HG03135 (cell line): ENCODE measurements at regions not wholly inside any gene's neighbourhood (a gene's known extent, or its start where the extent isn't known, plus 50 kb on each side); places are given as distances from the start of the nearest gene placed in this dataset.

ENCODE experiments used
- ATAC-seq: cut with Tn5 transposase; IDR thresholded peaks from one replicate; pipeline ENCODE4 v1.9.1; 2021; ENCODE audit warnings: mild to moderate bottlenecking, moderate library complexity; ENCODE audit not compliant: unreplicated experiment

- ATAC-seq, result no peak
These were observed 128.6 kb upstream of the HS3ST5 start for GRCh38 chr6:114471450-114471849.

GRCh38 chr6:114467931-114468330 is 125.1 kb upstream of the HS3ST5 start:
- no peak for ATAC-seq

DNA sequence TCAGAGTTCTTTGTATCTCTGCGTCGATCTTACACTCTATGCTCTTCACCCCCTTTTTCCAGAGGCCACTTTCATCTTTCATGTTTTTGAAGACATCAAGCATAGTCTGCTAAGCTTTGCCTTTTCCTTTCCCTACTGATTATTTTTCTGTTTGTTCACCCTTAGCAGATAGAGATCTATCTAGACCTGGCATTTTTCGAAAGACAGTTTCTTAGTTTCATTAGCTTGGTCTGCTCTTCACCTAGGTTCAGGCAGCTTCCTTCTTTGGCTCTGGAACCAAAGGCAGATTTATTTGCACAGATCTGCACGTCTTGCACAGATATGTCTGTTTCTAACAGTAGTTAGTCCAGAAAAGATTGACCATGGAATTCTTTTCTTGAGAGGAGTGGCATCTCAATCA is 122.7 kb upstream of the HS3ST5 start:
- ATAC-seq, result no peak

GRCh38 chr6:114453737-114454276 is 111.0 kb upstream of the HS3ST5 start:
- ATAC-seq, result no peak

DNA sequence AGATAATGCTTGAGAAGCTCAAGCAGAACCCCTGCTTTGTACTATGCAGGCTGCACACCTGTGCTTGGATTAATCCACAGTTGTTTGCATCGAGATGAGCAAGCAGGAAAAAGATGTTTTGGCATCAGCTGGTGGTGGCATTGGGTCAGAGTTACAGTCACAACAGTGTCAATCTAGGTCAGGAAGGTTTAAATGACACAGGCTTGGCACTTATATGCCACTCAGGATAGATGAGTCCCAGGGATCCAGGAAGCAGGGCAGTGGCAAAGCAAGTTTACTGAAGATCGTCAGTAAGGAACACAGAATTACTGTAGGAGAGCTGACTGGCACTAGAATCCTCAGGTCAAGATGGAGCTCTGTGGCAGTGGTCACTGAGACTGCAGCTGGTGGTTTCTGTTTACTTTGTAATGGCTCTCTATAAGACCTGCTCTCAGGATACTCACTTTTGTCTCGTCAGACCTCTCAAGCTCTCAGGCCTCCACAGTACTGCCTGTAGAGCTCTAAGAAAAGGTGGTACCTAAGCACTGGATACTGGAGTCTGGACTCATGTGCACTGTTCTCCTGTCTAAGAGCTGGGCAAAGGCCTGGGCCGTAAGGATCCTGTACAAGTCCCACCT is 110.1 kb upstream of the HS3ST5 start:
- ATAC-seq, result no peak

- no peak for ATAC-seq
These were observed 107.8 kb upstream of the HS3ST5 start for GRCh38 chr6:114450631-114451030.

GRCh38 chr6:114449659-114450058 is 106.8 kb upstream of the HS3ST5 start:
- ATAC-seq, result no peak

DNA sequence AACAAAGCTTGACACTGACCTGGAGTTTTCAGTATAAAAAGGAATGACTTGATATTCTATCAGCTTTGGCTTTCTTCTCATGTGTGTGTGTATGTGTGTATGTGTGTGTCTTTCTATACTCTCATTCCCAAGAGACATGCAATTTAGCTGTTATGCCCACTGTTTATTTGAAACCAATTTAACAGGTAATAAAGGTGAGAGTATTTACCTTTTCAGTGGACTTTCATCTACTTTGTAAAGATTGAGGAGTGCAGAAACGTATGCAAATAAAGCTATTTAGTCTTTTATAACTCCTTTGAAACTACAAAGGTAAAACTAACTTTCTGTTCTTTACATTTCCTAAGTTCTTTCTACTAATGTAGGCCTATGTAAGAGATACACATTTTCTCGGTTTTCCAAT is 103.5 kb upstream of the HS3ST5 start:
- no peak for ATAC-seq

- no peak for ATAC-seq
These were observed 103.0 kb upstream of the HS3ST5 start for GRCh38 chr6:114445846-114446245.

DNA sequence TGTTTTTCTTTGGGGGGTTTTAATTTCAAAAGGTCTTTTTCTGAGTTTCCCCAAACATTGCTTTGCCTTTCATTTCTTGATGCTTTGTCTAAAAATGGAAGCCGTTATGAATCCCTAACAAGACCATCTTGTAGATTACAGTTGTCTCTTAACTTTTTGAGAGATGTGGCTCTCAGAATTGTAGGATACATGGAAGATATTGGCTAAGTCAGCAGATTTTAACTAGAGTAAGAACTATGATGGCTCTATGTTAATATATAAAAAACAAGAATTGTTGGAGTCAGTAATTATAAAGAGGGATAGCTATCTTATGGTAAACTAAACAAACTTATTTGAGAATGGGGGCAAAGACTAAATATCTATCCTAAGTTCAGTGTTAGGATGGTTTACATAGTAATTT is 96.6 kb upstream of the HS3ST5 start:
- ATAC-seq, result no peak

DNA sequence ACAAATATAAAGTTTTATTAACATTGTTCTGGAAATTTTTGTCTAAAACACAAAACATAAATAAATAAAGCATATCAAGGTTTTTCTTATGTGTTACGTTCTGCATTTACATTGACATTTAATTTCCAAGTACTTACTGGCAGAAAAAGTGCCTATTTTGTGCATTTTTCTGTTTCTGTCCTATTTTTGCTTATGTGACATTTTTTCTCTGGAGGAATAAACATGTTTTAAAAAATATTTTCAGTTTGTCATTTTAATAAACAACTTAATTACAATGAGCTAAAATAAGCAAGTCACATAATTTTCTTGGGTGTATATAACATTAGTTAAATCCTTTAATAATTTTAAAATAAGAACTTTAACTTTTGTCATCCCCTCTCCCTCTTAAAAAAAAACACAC is 94.4 kb upstream of the HS3ST5 start:
- ATAC-seq, result no peak

GRCh38 chr6:114436691-114437090 is 93.9 kb upstream of the HS3ST5 start:
- no peak for ATAC-seq

- ATAC-seq, result no peak
These were observed 93.2 kb upstream of the HS3ST5 start for GRCh38 chr6:114435985-114436384.

GRCh38 chr6:114432400-114432799 is 89.6 kb upstream of the HS3ST5 start:
- ATAC-seq, result no peak

- ATAC-seq, result no peak
These were observed 88.8 kb upstream of the HS3ST5 start for GRCh38 chr6:114431641-114432040.

- ATAC-seq, result no peak
These were observed 87.8 kb upstream of the HS3ST5 start for GRCh38 chr6:114430534-114431124.

- ATAC-seq, result no peak
These were observed 85.5 kb upstream of the HS3ST5 start for GRCh38 chr6:114428341-114428740.

GRCh38 chr6:114421199-114421598 is 78.4 kb upstream of the HS3ST5 start:
- ATAC-seq, result no peak

DNA sequence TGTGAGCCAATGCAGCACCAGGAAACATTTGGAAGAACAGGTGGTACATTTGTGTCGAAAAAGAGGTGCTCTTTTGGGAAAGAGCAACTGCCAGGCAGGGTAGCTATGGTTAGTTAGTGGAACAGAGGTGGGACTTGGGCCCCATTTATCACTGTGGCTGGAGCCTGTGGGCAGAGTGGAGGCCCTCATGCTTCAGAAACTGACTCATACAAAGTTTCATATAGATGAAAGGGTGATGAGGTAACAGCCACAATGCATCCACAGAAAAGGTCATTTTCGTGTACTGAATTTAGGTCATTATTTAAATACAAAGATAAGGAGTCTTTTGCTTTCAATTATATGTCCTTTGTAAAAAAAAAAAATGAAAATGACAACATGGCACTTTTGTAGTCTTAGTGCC is 76.4 kb upstream of the HS3ST5 start:
- peak; percentile 77 for ATAC-seq

GRCh38 chr6:114418304-114418972 is 75.6 kb upstream of the HS3ST5 start:
- no peak for ATAC-seq

- no peak for ATAC-seq
These were observed 64.7 kb upstream of the HS3ST5 start for GRCh38 chr6:114407426-114408035.
